Transverse colon (tissue), 4 donors: ENCODE measurements at regions not wholly inside any gene's neighbourhood (a gene's known extent, or its start where the extent isn't known, plus 50 kb on each side); places are given as distances from the start of the nearest gene placed in this dataset.

Experiments used
- EP300 ChIP-seq: sonication (generic); formaldehyde crosslinking; IDR thresholded peaks from one replicate; pipeline ENCODE4 v1.6.1; 2017; ENCODE audit warnings: antibody characterized with exemption, low read depth
- POLR2A ChIP-seq: fragments of 450-650 bp; IDR thresholded peaks from one replicate; pipeline ENCODE4 v1.6.1; 2016; ENCODE audit warnings: antibody characterized with exemption, mild to moderate bottlenecking, moderate library complexity
- POLR2AphosphoS5 ChIP-seq, 3 donors: sonication (generic); formaldehyde crosslinking; IDR thresholded peaks; one replicate each; pipeline ENCODE4 v1.6.1; 2016; ENCODE audit warnings: antibody characterized with exemption in 3 of 3
- TF ChIP-seq, protein P1 (sequence below), 5 experiments: fragments of 200-600 bp in 3 of 5; fragments of 450-650 bp in 2 of 5; sonication (generic) in 3 of 5; IDR thresholded peaks; 1 replicate in 2 of 5; 2 replicates in 3 of 5; pipeline ENCODE4 v1.5.1; 2016 to 2017; ENCODE audit warnings: antibody characterized with exemption in 5 of 5, inconsistent platforms in 3 of 5, mild to moderate bottlenecking in 2 of 5, moderate library complexity in 1 of 5

DNA sequence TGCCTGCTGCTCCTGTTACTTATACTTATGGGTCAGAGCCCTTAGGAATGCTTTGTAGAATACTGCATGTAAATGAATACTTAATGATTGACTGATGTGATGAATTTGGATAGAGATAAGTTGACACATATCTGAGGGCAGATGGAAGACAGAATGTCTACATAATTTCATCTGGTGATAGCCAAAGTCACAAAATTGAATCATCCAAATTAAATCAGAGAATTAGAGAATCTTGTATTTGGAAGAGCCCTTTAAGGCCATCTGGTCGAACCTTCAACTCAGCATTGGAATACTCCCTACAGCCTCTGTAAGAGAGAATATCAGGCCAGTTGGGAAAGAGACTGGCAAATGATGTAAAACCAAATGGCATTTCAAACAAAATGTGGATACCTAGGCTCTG is 944.8 kb downstream of the RPA4 start:
- TF ChIP-seq POLR2AphosphoS5 (IDR thresholded peaks at IDR 0.05) = no peak
- no peak for TF ChIP-seq POLR2A
- no peak for TF ChIP-seq EP300
- TF ChIP-seq, protein P1, sequence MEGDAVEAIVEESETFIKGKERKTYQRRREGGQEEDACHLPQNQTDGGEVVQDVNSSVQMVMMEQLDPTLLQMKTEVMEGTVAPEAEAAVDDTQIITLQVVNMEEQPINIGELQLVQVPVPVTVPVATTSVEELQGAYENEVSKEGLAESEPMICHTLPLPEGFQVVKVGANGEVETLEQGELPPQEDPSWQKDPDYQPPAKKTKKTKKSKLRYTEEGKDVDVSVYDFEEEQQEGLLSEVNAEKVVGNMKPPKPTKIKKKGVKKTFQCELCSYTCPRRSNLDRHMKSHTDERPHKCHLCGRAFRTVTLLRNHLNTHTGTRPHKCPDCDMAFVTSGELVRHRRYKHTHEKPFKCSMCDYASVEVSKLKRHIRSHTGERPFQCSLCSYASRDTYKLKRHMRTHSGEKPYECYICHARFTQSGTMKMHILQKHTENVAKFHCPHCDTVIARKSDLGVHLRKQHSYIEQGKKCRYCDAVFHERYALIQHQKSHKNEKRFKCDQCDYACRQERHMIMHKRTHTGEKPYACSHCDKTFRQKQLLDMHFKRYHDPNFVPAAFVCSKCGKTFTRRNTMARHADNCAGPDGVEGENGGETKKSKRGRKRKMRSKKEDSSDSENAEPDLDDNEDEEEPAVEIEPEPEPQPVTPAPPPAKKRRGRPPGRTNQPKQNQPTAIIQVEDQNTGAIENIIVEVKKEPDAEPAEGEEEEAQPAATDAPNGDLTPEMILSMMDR (IDR thresholded peaks at IDR 0.05) = no peak
